Activated CD4-positive, CD25-positive, alpha-beta regulatory T cell treated with anti-CD3 and anti-CD28 coated beads, Interleukin-2, amount 50 U/mL, for 24 hours (primary cell): ENCODE measurements at regions not wholly inside any gene's neighbourhood (a gene's known extent, or its start where the extent isn't known, plus 50 kb on each side); places are given as distances from the start of the nearest gene placed in this dataset.
"Not testable (repeated sequence)": the region's sequence is repeated elsewhere in the genome, so short reads cannot be mapped to it uniquely, and the experiment has no call there.

Experiments used
- ATAC-seq, 2 donors: fragments of 150-1000 bp; cut with Tn5 transposase; one replicate each; pipeline ENCODE4 v1.10.0; 2021; ENCODE audit warnings: mild to moderate bottlenecking in 1 of 2, moderate library complexity in 1 of 2

DNA sequence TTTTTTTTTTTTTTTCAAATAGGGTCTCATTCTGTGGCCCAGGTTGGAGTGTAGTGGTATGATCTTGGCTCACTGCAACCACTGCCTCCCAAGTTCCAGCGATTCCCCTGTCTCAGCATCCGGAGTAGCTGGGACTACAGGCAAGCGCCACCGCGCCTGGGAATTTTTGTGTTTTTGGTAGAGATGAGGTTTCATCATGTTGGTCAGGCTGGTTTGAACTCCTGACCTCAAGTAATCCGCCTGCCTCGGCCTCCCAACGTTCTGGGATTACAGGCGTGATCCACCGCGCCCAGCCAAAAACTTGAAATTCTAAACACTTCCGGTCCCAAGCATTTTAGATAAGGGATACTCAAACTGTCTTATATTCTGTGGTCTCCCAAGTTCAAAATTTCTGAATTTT is 718.9 kb upstream of the MEF2C start:
- ATAC-seq: no peak

- ATAC-seq: no peak
Observed at GRCh38 chr5:89597878-89598277, 714.9 kb upstream of the MEF2C start.

- no peak for ATAC-seq
Observed at GRCh38 chr5:89596821-89597220, 713.8 kb upstream of the MEF2C start.

DNA sequence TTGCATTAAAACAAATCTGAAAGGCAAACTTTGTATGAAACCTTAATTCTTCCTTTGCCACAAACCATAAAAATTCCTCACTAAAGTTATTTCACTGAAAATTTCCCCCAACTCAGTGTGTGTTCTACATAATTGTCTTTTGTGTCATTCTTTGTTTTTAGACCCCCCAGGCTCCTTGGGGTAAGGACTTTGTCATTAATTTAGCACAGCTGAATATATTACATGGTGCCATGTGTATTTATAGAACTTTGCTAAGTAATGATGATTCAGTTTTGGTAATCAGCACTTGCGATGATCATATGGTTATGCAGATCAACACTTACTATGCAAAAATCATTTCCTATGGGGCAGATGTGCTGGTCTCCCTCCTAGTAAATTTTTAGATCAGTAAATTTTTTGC is 712.1 kb upstream of the MEF2C start:
- ATAC-seq: no peak

- no peak for ATAC-seq
Observed at GRCh38 chr5:89584339-89584956, 701.5 kb upstream of the MEF2C start.

DNA sequence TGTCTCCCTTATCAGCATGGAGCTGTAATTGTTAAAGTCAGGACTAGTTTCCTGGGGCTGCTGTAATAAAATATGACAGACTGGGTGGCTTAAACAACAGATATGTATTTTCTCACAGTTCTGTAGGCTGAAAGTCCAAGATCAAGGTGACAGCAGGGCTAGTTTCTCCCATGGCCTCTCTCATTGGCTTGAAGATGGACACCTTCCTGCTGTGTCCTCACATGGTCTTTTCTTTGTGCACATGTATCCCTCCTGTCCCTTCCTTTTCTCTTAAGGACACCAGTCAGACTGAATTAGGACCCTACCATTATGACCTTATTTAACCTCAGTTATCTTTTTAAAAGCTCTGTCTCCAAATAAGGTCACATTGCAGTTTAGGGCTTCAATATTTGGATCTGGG is 700.5 kb upstream of the MEF2C start:
- no peak for ATAC-seq

- ATAC-seq: no peak
Observed at GRCh38 chr5:89582768-89583339, 699.9 kb upstream of the MEF2C start.

GRCh38 chr5:89580976-89581375 is 698.0 kb upstream of the MEF2C start:
- ATAC-seq: no peak

DNA sequence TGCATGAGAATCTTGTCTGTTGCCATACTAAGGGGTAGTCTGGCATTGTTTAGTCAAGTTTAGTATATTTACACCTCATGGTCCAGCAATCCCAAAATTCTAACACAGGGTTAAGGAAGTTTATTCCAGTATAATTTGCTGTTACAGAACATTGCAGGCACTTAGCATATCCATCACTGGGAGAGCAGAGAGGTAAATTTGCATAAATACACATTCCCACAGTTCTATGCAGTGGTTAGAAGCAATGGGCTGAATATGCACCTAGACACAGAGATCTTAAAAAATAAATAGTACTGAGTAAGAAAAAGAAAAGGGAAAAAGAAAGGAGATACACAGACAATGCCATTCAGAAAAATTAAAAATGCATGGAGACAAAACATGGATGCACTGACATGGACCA is 692.3 kb upstream of the MEF2C start:
- ATAC-seq: no peak

- ATAC-seq: no peak
Observed at GRCh38 chr5:89573345-89573744, 690.4 kb upstream of the MEF2C start.

GRCh38 chr5:89572696-89573095 is 689.7 kb upstream of the MEF2C start:
- ATAC-seq: no peak

GRCh38 chr5:89570557-89570956 is 687.6 kb upstream of the MEF2C start:
- no peak for ATAC-seq

GRCh38 chr5:89566340-89566739 is 683.4 kb upstream of the MEF2C start:
- ATAC-seq: no peak

GRCh38 chr5:89560696-89561095 is 677.7 kb upstream of the MEF2C start:
- ATAC-seq: no peak

DNA sequence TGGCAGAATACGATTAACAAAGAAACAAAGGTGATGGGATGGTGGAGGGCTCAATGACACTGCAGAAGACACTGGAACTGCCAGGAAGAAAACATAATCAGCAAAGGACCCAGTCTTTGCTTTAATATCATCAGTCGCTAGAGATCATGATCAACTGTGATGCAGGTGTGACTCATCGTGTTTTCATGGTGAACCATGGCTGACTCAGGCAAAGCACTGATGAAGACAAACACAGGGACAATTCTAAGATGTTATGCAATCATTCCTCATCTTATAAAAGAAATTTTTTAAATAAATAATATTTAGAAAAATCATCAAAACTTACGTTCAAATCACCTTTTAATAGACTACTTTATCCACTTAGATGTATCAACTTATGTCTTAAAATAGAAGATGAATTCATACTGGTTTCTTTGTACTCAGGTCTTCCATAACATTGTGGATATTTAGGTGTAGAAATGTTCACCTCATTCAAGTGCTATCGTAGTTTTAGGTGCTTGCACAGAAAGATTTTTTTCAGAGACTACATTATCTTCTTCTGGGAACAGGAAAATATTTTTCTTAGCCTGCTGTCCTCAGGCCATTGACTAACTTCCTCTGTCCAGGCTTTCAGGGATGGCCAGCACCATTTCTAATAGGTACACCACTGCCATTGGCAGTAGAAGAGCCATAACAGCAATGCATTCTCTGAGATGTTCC is 673.4 kb upstream of the MEF2C start:
- no peak for ATAC-seq

GRCh38 chr5:89546657-89547056 is 663.7 kb upstream of the MEF2C start:
- no peak for ATAC-seq

DNA sequence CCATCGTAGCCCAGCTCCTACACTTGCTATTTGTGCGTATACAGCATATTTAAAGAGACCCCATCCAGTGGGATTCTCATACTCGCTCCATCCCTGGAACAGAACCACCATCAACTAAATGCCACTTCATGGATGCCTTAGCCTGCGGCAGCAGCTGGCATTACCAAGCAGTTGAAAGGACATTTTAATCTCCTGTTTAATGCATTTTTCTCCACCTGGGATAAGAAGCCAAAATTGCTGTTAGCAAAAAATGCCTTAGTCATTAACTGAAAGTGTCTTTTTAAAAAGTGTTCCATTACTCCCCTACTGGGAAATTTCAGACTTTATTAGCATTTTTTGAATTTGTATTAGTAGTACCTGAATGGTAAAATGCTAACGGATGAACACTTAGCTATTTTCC is 662.6 kb upstream of the MEF2C start:
- ATAC-seq: no peak

GRCh38 chr5:89545076-89545475 is 662.1 kb upstream of the MEF2C start:
- no peak for ATAC-seq

DNA sequence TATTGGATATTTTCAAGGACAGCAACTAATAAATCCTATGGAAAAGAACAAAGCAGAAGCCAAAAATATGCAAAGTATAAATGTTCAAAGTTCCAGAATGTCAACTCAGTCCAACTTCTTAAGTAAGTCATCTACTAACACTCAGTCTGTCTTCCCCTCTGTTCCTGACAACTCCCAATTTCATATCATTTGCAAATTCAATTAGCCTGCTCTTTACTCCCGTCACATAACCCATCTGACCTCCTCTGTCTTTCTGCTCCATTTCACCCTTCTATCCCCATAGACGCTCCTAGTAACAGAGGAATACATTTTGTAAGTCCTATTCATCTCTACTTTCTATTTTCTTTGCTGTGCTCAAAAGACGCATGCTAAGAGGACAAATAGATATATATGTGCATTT is 659.8 kb upstream of the MEF2C start:
- ATAC-seq: no peak

DNA sequence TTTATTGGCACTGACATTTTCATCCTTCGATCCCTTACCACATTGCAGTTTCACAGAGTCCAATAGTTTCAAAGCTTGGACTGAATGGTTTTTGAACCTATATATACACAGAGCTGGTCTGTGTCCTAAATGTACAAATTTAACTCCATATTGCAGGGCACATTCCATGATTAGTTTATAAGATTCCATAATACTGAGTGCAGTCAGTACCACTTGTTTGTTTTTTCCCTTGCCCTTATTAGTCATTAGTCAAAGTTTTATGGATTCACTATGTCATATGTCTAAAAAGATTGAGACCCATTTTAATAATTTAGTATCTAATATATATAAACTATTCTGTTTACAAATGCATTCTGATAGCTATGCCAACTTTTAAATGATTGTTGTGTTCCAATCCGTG is 654.8 kb upstream of the MEF2C start:
- no peak for ATAC-seq

DNA sequence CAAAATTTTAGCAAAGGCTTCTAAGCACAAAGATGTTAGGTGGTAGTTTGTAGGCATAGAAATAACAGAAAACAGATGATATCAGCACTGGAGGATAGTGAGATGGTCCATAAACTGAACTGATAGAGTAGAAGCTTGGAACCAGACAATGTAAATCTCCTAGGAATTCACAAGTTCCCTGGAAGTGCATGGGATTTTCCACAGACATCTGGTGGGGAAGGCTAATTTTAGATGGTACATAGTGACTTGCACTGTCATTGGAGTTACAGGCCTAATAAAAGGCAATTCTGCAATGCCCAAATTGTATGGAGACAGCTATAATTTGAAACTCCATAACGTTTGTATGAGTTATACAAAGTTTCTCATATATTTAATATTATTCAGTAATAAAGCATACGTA is 653.0 kb upstream of the MEF2C start:
- no peak for ATAC-seq

DNA sequence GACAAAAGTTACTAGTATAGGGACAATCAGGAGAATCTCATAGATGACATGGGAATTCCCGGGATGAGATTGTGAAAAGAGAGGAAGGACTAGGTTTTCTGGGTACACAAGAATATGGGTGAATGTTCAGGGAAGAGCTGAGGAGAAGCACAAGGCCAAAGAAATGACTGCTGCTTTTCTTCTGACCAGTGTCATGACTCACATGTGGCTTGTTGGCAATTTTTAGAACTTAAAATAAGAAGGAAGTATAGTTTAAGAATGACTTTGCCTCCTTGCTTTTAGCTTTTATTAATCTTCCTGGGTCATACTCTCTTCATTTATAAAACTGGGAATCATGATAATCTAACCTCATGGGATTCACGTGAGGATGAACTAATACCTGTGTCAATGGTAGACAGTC is 652.4 kb upstream of the MEF2C start:
- ATAC-seq: no peak

GRCh38 chr5:89534331-89534730 is 651.3 kb upstream of the MEF2C start:
- ATAC-seq: no peak

DNA sequence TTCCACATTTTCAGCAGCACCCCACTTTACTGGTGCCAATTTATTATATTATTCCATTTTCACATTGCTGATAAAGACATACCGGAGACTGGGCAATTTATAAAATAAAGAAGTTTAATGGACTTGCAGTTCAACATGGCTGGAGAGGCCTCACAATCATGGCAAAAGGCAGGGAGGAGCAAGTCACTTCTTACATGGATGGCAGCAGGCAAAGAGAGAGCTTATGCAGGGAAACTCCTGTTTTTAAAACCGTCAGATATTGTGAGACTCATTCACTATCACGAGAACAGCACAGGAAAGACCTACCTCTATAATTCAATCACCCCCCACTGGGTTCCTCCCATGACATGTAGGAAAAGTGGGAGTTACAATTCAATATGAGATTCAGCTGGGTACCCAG is 641.8 kb upstream of the MEF2C start:
- no peak for ATAC-seq

- ATAC-seq: not testable (repeated sequence)
Observed at GRCh38 chr5:89523867-89524266, 640.9 kb upstream of the MEF2C start.
